Thyroid gland (tissue), 4 donors: ENCODE measurements at regions not wholly inside any gene's neighbourhood (a gene's known extent, or its start where the extent isn't known, plus 50 kb on each side); places are given as distances from the start of the nearest gene placed in this dataset.

Source experiments
- POLR2A ChIP-seq, 2 donors: fragments of 450-650 bp; IDR thresholded peaks; one replicate each; pipeline ENCODE4 v1.6.1; 2017; ENCODE audit warnings: antibody characterized with exemption in 2 of 2, mild to moderate bottlenecking in 2 of 2, moderate library complexity in 1 of 2
- TF ChIP-seq, protein P1 (sequence below), 6 experiments: fragments of 200-600 bp in 3 of 6; fragments of 450-650 bp in 3 of 6; sonication (generic) in 3 of 6; IDR thresholded peaks; one replicate each; pipeline ENCODE4 v1.5.1; 2016 to 2019; ENCODE audit warnings: antibody characterized with exemption in 6 of 6, mild to moderate bottlenecking in 2 of 6, inconsistent platforms in 1 of 6, moderate library complexity in 1 of 6

DNA sequence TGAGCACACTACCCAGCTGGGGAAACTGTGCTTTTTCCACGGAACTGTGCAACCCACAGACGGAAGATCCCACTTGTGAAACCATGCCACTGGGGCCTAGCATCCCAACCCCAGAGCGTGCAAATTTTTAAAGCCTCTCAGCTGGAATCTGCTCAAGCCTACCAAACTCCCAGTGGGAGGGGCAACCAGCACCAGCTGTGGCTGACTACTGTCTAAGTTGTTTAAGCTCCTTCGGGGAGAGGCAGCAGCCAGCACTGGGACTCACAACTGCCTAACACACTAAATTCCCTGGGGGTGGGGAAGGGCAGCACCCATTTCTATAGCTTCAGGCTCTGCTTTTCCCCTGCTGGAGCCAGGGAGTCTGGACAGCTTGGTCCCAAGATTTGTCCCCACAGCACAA, 287.6 kb upstream of the MSX2 start:
- no peak for TF ChIP-seq POLR2A (IDR thresholded peaks at IDR 0.05)
- TF ChIP-seq, protein P1, sequence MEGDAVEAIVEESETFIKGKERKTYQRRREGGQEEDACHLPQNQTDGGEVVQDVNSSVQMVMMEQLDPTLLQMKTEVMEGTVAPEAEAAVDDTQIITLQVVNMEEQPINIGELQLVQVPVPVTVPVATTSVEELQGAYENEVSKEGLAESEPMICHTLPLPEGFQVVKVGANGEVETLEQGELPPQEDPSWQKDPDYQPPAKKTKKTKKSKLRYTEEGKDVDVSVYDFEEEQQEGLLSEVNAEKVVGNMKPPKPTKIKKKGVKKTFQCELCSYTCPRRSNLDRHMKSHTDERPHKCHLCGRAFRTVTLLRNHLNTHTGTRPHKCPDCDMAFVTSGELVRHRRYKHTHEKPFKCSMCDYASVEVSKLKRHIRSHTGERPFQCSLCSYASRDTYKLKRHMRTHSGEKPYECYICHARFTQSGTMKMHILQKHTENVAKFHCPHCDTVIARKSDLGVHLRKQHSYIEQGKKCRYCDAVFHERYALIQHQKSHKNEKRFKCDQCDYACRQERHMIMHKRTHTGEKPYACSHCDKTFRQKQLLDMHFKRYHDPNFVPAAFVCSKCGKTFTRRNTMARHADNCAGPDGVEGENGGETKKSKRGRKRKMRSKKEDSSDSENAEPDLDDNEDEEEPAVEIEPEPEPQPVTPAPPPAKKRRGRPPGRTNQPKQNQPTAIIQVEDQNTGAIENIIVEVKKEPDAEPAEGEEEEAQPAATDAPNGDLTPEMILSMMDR (IDR thresholded peaks at IDR 0.05): no peak
